ENCODE measurements at regions not wholly inside any gene's neighbourhood (a gene's known extent, or its start where the extent isn't known, plus 50 kb on each side); places are given as distances from the start of the nearest gene placed in this dataset.

GRCh38 chr5:124257048-124257447 lies 489.4 kb downstream of the ZNF608 start:
- TF ChIP-seq CTCF (IDR thresholded peaks at IDR 0.05) (no peak), POLR2A (IDR thresholded peaks at IDR 0.05) (no peak)
